ENCODE measurements at regions not wholly inside any gene's neighbourhood (a gene's known extent, or its start where the extent isn't known, plus 50 kb on each side); places are given as distances from the start of the nearest gene placed in this dataset.
A peak's percentile ranks its signal among the peaks of the same experiment; 100 is the strongest.
"Not testable (repeated sequence)": the region's sequence is repeated elsewhere in the genome, so short reads cannot be mapped to it uniquely, and the experiment has no call there.

- no peak for DNase-seq
These were observed 59.7 kb downstream of the GPX5 start for GRCh38 chr6:28585335-28585734.

- DNase-seq, result peak; percentile 33
These were observed 60.6 kb downstream of the GPX5 start for GRCh38 chr6:28586324-28586723.

GRCh38 chr6:28586962-28587745 lies 61.5 kb downstream of the GPX5 start:
- peak; percentile 93 for DNase-seq

- DNase-seq, result no peak
These were observed 62.0 kb downstream of the GPX5 start for GRCh38 chr6:28587746-28588075.

DNA sequence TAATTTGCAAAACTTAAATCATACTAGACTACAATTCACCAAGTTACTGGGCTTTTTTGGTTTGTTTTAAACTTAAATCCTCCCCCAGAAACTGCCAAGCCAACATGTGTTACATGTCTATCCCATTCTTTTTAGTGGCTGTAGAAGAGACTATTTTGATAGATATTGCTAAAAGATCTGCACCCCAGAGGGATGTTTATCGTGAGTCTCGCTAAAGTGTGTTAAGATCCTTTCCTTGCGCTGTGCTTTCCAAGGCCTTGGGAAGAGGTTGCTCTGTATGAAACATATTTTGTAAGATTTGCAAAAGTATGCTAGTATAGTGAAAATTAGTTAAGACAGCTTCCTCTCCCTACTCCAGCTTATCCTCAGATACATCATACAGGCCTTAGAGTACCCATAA lies 63.0 kb downstream of the GPX5 start:
- no peak for DNase-seq

GRCh38 chr6:28589234-28589956 lies 63.7 kb downstream of the GPX5 start:
- peak; percentile 95 for DNase-seq

- DNase-seq, result no peak
These were observed 64.3 kb downstream of the GPX5 start for GRCh38 chr6:28589957-28590349.

DNA sequence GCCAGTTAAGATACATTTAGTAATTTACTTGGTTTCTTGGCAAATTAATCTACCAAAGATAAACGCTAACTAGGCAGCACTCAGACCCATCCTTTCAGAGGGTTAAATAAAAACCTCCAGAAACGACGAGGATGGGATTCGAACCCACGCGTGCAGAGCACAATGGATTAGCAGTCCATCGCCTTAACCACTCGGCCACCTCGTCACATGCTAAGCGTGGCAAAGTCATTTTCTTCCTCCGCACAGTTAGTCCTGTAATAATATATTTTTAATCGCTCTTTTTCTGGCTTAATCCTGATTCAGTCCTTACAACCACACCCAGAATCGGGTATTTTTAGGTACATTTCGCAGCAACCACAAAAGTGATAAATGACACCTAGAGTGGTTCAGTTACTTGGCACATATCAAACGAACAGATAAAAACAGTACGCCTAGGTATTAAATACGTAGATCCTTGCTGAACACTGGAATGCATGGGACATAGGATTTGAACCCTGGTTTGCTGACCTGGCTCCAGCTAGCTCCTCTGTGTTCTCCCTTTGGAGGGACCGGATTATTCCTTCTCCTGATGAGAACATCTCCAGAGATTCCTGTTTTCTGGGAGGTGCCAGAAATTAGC lies 71.6 kb downstream of the GPX5 start:
- DNase-seq, result peak; percentile 87

GRCh38 chr6:28597924-28598722 lies 72.4 kb downstream of the GPX5 start:
- peak; percentile 47 for DNase-seq

GRCh38 chr6:28598757-28599686 lies 73.3 kb downstream of the GPX5 start:
- DNase-seq, result no peak

DNA sequence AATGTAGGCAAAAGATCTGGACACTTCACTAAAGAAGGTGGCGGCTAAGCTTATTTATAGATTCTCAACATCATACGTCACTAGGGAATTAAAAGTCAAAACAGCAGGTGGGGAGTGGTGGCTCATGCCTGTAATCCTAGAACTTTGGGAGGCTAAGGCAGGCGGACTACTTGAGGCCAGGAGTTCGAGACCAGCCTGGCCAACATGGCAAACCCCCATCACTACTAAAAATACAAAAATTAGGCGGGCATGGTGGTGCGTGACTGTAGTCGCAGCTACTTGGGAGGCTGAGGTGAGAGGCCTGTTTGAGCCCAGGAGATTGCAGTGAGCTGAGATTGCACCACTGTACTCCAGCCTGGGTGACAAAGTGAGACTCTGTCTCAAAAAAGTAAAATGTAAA lies 74.6 kb downstream of the GPX5 start:
- DNase-seq, result peak; percentile 58

DNA sequence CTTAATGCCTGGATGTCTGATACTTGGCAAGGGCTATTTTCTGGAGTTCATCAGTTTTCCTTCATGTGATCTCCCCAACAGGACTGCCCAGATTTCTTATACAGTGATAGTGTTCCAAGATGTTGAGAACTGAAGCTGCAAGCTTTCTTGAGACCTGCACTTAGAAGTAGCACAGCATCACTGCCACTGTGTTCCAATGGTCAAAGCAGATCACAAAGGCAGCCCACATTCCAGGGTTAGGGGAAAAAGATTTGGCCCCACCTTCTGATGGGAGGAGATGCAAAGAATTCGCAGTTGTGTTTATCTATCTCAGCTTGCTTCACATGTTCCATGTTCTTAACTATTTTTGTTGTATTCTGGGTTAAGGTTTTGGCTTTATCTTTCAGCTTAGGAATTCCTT lies 78.2 kb downstream of the GPX5 start:
- DNase-seq, result no peak

DNA sequence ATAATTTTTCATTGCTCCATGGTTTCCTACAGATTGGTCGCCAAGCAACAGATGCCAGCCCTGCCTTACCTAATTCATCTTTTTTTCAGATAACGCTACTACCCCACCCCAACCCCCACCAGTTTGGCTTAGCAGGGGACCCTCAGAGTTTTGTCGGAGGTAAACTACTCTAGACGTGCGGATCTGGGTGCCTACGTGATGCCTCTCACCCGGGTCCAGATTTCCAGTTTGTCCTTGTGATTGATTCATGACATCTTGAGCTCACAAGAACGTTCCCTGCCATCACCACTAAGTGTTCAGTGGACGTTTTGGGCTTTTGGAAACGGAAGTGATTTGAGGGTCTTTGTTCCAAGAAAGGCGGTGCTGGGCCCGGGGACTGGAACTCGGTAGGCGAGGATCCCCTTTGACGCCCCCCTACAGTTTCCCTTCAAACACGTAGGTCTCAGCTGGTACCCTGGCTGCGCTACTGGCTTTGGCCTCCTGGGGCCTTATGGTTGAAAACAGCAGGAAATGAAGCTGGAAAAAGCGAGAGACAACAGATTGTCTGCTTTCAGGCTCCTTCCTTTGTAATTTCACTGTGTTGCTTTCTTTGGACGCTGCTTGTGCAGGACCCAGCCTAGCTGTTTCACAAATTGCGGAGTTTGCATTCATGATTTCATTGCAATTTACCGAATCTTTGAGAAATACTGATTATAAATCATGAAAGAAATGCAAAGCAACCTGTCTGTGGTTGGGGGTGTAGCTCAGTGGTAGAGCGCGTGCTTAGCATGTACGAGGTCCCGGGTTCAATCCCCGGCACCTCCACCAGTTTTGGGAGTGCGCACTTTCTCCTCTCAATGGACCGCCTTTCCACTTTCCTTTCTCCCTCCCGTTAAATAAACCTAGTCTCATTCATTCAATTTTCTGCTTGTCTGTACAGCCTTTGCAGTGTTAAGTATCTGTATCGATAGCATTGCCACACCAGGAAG lies 81.0 kb downstream of the GPX5 start:
- DNase-seq, result peak; percentile 95

- no peak for DNase-seq
These were observed 82.3 kb downstream of the GPX5 start for GRCh38 chr6:28607990-28608389.

GRCh38 chr6:28609672-28610071 lies 84.0 kb downstream of the GPX5 start:
- DNase-seq, result no peak

DNA sequence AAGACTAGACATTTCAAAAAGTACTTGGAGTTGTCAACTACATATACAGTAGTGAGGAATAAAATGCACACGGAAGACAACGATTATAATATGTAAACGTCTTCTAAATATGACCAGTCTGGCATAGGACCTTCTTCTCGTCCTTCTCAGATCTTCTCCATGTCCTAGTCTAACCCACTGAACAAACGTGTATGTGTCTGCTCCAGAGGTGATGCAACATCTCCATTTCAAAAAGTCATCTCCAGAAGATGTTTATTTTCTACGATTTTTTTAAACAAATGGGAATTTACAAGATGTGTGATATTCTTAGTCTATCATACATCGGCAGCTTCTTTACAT lies 89.9 kb downstream of the GPX5 start:
- no peak for DNase-seq

GRCh38 chr6:28615955-28616747 lies 90.5 kb downstream of the GPX5 start:
- no peak for DNase-seq

- DNase-seq, result no peak
These were observed 93.3 kb downstream of the GPX5 start for GRCh38 chr6:28618898-28619555.

GRCh38 chr6:28621268-28621667 lies 95.6 kb downstream of the GPX5 start:
- not testable (repeated sequence) for DNase-seq

DNA sequence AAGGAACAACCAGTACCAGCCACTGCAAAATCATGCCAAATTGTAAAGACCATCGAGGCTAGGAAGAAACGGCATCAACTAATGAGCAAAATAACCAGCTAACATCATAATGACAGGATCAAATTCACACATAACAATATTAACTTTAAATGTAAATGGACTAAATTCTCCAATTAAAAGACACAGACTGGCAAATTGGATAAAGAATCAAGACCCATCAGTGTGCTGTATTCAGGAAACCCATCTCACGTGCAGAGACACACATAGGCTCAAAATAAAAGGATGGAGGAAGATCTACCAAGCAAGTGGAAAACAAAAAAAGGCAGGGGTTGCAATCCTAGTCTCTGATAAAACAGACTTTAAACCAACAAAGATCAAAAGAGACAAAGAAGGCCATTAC lies 97.6 kb downstream of the GPX5 start:
- DNase-seq, result not testable (repeated sequence)

Measured in NCI-H82 (cell line).